Stimulated activated CD4-positive, alpha-beta T cell treated with anti-CD3 and anti-CD28 coated beads, Interleukin-4, amount 100 ng/mL, for 24 hours (primary cell): ENCODE measurements at regions not wholly inside any gene's neighbourhood (a gene's known extent, or its start where the extent isn't known, plus 50 kb on each side); places are given as distances from the start of the nearest gene placed in this dataset.
"Not testable (repeated sequence)": the region's sequence is repeated elsewhere in the genome, so short reads cannot be mapped to it uniquely, and the experiment has no call there.

Experiments used
- DNase-seq: peaks from one replicate; pipeline ENCODE4 v3.0.0-alpha.2; 2020

GRCh38 chr6:85126485-85127167, 323.3 kb upstream of the NT5E start:
- no peak for DNase-seq

DNA sequence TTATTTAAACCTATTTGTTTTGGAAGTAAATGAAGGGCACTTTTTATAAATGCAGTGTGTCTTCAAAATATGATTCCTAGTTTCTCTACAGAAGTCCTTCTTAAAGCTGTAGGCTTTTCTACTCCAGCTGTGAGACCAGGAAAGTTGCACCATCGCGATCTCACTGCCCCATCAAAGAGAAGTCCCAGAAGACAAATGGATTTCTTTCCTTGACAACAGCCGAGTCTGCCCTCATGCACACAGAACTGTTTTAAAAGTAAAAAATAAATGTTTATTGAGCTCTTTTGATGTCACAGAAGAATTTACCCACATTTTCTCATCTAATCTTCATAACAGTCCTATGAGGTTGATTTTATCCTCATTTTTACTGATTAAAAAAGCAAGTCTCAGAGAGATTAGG, 324.4 kb upstream of the NT5E start:
- DNase-seq, result no peak

DNA sequence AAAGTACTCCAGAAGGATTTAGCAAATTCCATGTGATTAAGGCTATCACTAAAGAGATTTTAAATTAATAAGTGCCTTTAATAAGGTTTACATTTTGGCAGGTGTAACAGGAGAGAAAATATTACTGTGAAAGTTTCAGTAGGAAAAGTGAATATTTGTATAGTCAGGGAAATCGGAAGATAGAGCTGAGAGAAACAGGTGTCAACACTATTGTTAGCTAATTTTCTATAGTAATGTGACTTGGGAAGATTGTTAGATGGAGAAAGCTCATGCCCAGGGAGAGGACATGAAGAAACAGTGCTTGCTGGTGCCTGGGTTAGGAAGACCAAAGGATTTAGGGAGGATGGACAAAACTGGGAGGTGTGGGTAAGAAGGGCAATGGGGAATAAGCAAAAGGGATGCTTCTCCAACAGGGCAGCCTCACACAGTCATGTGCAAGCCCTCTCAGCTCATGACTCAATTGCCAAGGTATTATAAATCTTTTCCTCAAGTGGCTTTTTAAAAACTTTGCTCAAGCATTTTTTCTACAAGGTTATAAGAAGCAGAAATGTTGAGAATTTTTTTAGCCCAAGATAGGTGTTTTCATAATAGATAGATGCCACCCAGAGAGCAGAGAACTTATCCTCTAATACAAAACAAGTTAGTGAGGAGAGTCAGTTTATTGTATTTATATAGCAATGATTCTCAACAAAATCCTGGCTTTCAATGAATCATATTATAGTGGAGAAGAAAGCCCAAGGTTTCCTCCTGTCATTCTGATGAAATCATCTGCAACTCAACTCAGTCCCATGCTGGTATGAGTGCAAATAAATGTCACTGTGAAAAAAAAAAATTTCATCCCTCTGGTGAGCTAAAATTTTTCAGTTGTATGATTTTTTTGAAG, 325.2 kb upstream of the NT5E start:
- DNase-seq, result no peak

DNA sequence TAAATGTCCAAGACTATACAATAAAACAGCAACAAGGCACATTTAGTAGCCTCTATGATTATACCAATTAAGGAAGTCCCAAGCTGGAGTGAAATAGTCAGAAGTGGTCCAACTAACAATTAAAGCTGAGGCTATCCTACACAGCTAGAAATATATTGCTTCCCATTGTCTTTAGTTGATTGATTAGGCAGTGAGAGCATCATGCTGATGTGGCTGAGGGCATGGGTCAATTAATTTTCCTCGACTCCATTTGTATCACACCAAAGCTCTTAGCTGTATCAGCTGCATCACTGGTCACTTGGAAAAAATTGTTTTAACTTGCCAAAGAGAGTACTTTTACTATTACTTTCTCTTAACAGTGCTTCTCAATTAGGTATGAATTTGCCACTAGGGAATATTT, 328.7 kb upstream of the NT5E start:
- no peak for DNase-seq

DNA sequence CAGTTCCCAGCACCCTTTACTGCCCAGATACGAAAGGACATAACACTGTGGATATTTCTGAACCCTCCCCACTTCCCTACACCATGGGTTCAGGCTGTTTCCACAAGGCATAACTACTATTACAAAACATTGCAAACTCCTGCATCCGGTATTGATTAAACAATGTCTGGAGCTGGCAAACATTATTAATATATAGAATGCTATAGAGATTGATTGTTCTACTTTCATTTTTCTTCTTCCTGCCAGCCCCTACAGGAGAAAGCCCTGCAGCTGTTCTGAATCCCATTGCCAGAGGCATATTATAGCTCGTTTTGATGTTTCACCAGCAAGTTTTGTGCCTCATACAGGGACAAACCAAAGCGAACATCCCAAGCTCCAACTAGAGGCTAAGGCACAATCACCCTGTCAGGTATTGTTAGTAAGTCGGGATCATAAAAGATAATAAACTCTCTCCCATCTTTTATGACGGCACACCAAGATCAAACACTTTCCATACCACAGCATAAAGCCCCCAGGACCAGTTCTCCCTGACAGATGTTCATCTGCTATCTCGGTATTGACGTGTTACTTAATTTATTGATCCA, 331.1 kb upstream of the NT5E start:
- DNase-seq, result no peak

GRCh38 chr6:85118233-85118632, 331.6 kb upstream of the NT5E start:
- DNase-seq, result no peak

GRCh38 chr6:85116475-85116874, 333.4 kb upstream of the NT5E start:
- DNase-seq, result no peak

DNA sequence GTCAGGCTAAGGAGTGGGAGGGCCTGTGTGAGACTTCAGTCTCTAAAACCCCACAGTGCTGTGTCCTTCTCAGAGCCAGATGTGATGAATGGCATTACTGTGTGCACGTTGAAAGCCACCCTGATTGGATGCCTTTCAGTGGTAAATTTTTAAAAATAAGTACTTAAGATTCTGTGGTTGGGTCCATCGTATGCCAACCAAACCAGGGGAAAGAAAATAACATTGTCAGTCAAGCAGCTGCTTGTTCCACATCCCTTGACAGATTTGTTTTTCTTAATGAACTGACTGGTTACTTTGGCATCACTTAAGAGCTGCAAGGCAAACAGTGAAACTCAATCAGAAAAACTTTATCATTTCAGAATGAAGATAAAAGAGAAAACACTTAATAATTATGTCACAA, 334.0 kb upstream of the NT5E start:
- DNase-seq, result no peak

DNA sequence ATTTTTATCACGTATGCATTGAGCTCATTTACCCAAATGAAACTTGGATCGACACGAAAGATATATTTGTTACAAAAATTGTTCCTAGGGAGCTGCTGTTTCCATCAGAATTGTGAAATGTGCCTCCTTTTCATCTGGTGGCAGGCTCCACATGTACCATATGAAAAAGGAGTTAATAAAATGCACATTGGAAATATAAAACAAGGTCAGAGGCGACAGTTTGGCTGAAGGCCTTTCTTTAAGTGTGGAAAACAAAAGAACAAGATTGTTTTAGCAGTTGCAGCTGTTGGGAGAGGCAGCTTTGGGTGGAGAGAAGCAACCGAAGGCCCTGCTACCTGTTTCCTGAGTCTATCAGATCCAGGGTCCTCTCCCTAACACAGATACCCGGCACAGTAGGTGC, 334.5 kb upstream of the NT5E start:
- no peak for DNase-seq

- DNase-seq, result no peak
Measured at GRCh38 chr6:85114581-85114935, 335.3 kb upstream of the NT5E start.

GRCh38 chr6:85113934-85114580, 335.8 kb upstream of the NT5E start:
- no peak for DNase-seq

DNA sequence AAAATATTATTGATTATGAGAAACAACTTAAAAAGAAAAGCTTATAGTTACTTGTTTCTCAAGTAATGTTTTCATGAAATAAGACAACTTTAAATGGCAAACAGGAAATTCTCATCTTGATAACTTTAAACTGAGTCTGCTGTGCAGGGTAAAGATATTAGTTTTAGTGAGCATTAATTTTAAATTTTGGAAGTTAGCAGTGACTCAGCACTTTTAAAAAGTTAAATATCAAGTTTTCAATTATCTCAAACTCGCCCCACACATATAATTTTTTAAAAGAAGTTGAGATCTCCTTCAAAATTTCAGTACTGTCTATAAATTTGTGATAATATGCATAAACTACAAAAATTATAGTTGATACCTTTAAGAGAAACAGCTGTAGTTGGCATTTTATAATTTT, 337.3 kb upstream of the NT5E start:
- DNase-seq, result no peak

- DNase-seq, result no peak
Measured at GRCh38 chr6:85111481-85112011, 338.3 kb upstream of the NT5E start.

GRCh38 chr6:85110943-85111342, 338.9 kb upstream of the NT5E start:
- no peak for DNase-seq

- DNase-seq, result no peak
Measured at GRCh38 chr6:85107701-85108100, 342.2 kb upstream of the NT5E start.

DNA sequence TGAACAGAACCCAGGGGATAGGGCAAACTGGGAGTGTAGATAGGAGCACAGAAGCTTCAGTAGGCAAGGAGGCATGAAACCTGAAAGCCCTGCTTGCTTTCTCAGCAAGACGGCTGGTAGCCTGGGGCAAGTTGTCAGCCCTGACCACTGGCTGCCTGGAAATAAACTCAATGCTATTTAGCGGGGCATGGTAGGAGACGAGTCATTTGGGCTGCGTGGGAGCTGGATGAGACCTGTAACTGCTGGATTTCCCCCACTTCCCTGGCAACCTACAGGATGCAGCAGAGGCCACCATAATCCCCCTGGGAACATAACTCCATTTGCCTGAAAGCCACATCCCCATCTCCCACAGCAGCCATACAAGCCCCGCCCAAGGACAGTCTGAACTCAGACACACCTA, 332.6 kb upstream of the TBX18 start:
- no peak for DNase-seq

DNA sequence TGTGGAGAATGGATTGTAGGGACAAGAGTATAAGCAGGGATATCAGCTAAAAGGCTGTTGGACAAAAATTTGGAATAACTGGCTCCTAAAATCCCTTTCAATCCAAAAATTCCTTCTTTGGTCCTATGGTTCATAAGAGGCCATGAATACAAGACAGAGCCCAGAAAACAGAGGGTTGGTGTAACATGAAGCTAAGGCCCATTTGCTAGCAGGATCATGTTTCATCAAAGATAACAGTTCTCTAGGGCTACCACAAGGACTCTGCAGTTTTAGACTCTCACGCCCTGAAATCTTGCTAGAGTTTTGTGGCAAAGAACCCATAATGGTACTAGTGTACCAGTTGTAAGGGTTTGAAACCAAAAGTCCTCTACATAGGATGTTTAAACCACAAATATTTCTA, 327.8 kb upstream of the TBX18 start:
- no peak for DNase-seq

DNA sequence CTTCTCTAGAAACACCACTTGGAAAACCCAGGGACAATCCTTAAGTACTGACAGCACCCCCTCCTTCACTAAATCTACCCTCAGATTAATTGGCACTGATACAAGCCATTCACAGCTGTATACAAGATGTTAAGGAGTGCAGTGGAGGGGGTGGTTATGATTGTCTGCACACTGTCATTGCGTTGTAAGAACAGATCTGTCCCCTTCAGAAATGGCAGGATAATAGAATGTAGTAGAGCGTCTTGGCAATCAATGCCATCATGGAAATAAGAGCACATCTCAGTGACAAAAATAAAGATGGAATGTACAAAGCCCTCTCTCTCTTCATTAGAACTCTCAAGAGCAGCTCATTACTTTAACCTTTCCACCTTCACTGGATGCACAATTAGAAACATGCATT, 324.9 kb upstream of the TBX18 start:
- DNase-seq, result no peak

DNA sequence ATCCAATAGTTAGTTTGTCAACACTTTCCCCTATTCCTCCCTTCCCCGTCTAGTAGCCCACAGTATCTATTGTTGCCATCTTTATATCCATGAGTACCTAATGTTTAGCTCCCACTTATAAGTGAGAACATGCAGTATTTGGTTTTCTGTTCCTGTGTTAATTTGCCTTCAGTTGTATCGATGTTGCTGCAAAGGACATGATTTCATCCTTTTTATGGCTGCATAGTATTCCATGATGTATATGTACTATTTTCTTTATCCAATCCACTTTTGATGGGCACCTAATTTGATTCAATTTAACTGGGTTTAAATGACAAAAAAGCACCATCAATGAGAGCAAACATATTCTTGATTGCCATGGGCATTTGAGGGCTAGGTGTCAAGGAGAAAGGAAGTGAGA, 321.5 kb upstream of the TBX18 start:
- no peak for DNase-seq

GRCh38 chr6:85081102-85081501, 316.7 kb upstream of the TBX18 start:
- no peak for DNase-seq

- no peak for DNase-seq
Measured at GRCh38 chr6:85079761-85080160, 315.4 kb upstream of the TBX18 start.

DNA sequence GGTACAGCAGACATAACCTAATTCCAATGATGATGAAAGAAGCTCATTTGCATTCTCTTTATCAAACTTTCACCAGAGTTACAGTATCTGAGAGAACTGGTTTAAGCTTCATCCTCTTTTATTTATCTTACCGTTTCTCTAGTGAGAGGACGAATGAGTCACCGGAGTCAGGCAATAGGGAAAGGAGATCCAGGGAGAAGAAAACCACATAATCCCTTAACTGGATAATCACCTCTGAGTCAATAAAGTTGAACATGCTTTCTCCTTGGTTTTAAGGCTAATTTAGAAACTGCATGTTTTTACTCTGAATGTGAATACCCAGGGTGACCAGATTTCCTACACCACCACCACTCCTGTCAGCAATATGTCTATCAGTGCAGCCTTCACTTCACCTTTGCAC, 313.7 kb upstream of the TBX18 start:
- DNase-seq, result no peak

DNA sequence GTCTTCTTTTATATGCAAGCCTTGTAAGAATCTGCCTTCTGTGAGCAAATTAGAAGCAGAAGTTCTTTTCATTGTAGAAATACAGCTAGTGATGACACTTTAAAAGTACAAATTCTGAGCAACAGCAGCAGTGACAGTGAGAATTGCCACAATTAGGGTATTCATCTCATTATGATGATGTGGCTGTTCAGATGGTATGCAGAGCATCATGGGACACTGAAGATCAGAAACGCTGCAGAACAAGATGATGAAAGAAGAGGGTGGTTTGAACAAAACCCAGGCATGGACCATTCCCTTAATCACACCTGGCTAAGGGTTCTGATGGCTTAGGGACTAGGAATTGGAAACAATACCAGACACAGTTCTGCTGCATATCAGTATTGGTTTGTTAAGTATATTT, 312.7 kb upstream of the TBX18 start:
- DNase-seq, result no peak

- DNase-seq, result not testable (repeated sequence)
Measured at GRCh38 chr6:85071845-85072244, 307.4 kb upstream of the TBX18 start.
